ENCODE measurements at regions not wholly inside any gene's neighbourhood (a gene's known extent, or its start where the extent isn't known, plus 50 kb on each side); places are given as distances from the start of the nearest gene placed in this dataset.

DNA sequence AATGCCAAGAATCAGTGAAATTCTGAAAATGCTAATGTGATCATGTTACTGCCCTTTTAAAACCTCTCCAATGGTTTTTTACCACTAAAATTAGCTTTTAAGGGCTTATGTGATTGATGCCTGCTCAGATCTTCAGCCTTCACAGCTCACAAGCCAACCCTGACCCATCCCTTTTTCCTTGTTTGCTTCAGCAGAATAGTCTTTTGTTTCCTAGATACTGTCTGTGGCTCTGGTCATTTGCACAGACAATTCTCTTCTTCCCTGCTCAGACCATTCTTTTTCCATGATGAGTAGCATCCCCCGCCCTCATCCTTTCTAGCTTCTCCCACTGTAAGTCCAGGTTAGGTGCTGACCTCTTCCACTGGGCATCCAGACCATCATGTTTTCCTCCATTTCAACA lies 164.9 kb upstream of the NT5C1B start:
- H3K4me2 ChIP-seq (ENCODE audit: unreplicated experiment), result no peak overlapping the region
- H3K27ac ChIP-seq, result no peak overlapping the region
- no peak overlapping the region for H3K4me3 ChIP-seq
- H3K36me3 ChIP-seq (ENCODE audit: low read depth), result no peaks in the 10 kb centered on the region
- H3K9me2 ChIP-seq (ENCODE audit: insufficient read depth), result no peaks in the 10 kb centered on the region
- H3F3A ChIP-seq (ENCODE audit: insufficient read depth), result 0 out of 2 replicates have a peak, but pooled peaks cover 14% of the 10 kb centered on the region
- no peaks in the 10 kb centered on the region for H3K9me3 ChIP-seq (ENCODE audit: low read depth)
- TF ChIP-seq EZH2phosphoT487 (IDR thresholded peaks at IDR 0.05; ENCODE audit: insufficient read depth, low read depth), result no peak
- TF ChIP-seq EZH2 (IDR thresholded peaks at IDR 0.05; ENCODE audit: insufficient read depth, poor library complexity, severe bottlenecking), result no peak
- no peak for DNase-seq
- in situ Hi-C loops (cut with MboI), result no loop called here
- WGBS, 2 experiments (ENCODE audit: low coverage in 1 of 2, low lambda C conversion rate in 2 of 2, missing lambda C conversion rate in 2 of 2), result 91 to 97% methylated on average over 1 of the region's 1 CpG
- no peak overlapping the region for H2AFZ ChIP-seq
- 0 out of 2 replicates have a peak, but pooled peaks cover 10% of the 10 kb centered on the region for H3K4me1 ChIP-seq (ENCODE audit: insufficient read depth)
- no peaks in the 10 kb centered on the region for H3K27me3 ChIP-seq (replicated peaks; ENCODE audit: insufficient read depth)
- no peaks in the 10 kb centered on the region for H3K79me2 ChIP-seq (ENCODE audit: insufficient read depth)
- no peak overlapping the region for H3K9ac ChIP-seq
- no peaks in the 10 kb centered on the region for H4K20me1 ChIP-seq (ENCODE audit: insufficient read depth)

DNA sequence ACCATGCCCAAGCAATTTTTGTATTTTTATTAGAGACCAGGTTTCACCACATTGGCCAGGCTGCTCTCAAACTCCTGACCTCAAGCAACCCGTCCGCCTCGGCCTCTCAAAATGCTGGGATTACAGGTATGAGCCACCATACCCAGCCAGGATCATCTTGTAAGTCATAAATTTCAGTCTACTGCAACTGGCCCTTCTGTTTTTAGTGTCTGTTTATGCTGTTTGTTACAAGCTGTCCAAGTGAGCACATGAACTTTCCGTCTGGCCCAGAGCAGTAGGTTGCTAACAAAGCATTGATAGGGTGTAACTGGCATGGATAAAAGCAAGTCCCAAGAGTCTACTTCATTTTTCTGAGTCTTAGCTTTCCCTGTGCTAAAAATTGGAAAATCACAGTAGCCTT lies 164.4 kb upstream of the NT5C1B start:
- Histone ChIP-seq H3K36me3 (ENCODE audit: low read depth) (no peaks in the 10 kb centered on the region), H3K4me3 (no peak overlapping the region), H3K4me2 (ENCODE audit: unreplicated experiment) (no peak overlapping the region), H3K27me3 (replicated peaks; ENCODE audit: insufficient read depth) (no peaks in the 10 kb centered on the region), H3K9ac (no peak overlapping the region), H3K27ac (no peak overlapping the region), H4K20me1 (ENCODE audit: insufficient read depth) (no peaks in the 10 kb centered on the region), H3K4me1 (ENCODE audit: insufficient read depth) (0 out of 2 replicates have a peak, but pooled peaks cover 10% of the 10 kb centered on the region), H3K9me3 (ENCODE audit: low read depth) (no peaks in the 10 kb centered on the region), H3K9me2 (ENCODE audit: insufficient read depth) (no peaks in the 10 kb centered on the region), H2AFZ (no peak overlapping the region), H3K79me2 (ENCODE audit: insufficient read depth) (no peaks in the 10 kb centered on the region), H3F3A (ENCODE audit: insufficient read depth) (0 out of 2 replicates have a peak, but pooled peaks cover 14% of the 10 kb centered on the region)
- TF ChIP-seq EZH2 (IDR thresholded peaks at IDR 0.05; ENCODE audit: insufficient read depth, poor library complexity, severe bottlenecking), result no peak
- TF ChIP-seq EZH2phosphoT487 (IDR thresholded peaks at IDR 0.05; ENCODE audit: insufficient read depth, low read depth), result no peak
- no peak for DNase-seq
- 81 to 90% methylated on average over 4 of the region's 4 CpGs for WGBS, 2 experiments (ENCODE audit: low coverage in 1 of 2, low lambda C conversion rate in 2 of 2, missing lambda C conversion rate in 2 of 2)
- in situ Hi-C loops (cut with MboI), result no loop called here

DNA sequence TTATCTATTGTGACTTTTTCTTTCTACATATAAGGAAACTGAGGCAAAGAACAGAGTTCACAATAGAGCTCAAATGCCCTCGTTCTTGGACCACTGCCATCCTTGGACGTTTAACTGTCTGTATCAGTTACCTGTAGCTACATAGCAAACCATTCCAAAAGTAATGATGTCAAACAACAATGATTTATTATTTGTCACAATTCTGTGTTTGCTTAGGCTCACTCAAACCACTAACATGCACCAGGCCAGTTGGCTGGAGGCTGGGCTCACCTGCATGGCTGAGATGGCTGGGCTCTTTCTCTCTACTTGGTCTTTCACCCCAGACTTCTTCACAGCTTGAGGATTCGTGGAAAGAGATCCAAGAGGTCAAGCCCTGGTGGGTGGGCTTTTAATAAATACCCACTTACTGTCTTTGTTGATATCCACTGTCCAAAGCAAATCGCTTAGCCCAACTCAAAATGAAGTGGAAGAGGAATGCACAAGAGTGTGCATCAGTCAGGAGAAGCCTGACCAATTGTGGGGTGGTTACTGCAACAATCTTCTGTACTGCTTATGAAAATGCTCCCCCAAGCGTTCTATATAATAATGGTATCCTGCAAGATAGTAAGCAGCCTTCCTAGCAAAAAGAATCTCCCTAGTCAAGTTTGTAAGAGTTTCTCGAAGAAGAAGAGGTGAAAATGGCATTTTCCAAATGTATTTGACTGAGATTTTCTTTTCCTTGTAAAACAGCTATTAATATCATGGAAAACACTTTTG lies 163.5 kb upstream of the NT5C1B start:
- TF ChIP-seq EZH2phosphoT487 (IDR thresholded peaks at IDR 0.05; ENCODE audit: insufficient read depth, low read depth) (no peak), EZH2 (IDR thresholded peaks at IDR 0.05; ENCODE audit: insufficient read depth, poor library complexity, severe bottlenecking) (no peak)
- WGBS, 2 experiments (ENCODE audit: low coverage in 1 of 2, low lambda C conversion rate in 2 of 2, missing lambda C conversion rate in 2 of 2), result 76 to 79% methylated on average over 6 of the region's 6 CpGs
- no peak overlapping the region for H3K4me3 ChIP-seq
- H4K20me1 ChIP-seq (ENCODE audit: insufficient read depth), result no peaks in the 10 kb centered on the region
- H3K4me1 ChIP-seq (ENCODE audit: insufficient read depth), result 0 out of 2 replicates have a peak, but pooled peaks cover 10% of the 10 kb centered on the region
- no peaks in the 10 kb centered on the region for H3K9me3 ChIP-seq (ENCODE audit: low read depth)
- H3K9ac ChIP-seq, result no peak overlapping the region
- H3F3A ChIP-seq (ENCODE audit: insufficient read depth), result 0 out of 2 replicates have a peak, but pooled peaks cover 14% of the 10 kb centered on the region
- H3K4me2 ChIP-seq (ENCODE audit: unreplicated experiment), result no peak overlapping the region
- H3K27me3 ChIP-seq (replicated peaks; ENCODE audit: insufficient read depth), result no peaks in the 10 kb centered on the region
- no peak overlapping the region for H2AFZ ChIP-seq
- H3K36me3 ChIP-seq (ENCODE audit: low read depth), result no peaks in the 10 kb centered on the region
- in situ Hi-C loops (cut with MboI), result no loop called here
- H3K79me2 ChIP-seq (ENCODE audit: insufficient read depth), result no peaks in the 10 kb centered on the region
- no peaks in the 10 kb centered on the region for H3K9me2 ChIP-seq (ENCODE audit: insufficient read depth)
- no peak for DNase-seq
- no peak overlapping the region for H3K27ac ChIP-seq

DNA sequence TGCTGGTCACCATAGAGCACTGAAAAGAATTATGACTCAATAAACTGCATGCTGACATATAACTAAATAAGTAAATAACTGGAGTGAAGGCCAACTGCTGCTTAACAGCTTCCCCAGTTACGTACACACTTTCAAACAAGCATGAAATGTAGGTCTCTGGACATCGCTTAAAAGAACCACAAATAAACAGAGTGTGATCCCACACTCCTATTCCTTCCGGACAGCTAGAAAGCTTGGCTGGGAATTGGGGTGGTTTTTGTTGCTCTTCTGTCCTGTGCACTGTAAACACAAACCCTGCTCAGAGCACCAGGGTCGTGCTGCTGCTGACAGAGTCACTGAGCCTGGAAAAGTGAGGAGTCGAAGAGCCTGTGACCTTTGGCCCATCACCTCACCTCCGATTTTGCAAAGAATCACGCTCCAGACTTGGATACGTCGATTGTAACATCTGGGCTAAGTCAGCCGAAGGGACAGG lies 162.7 kb upstream of the NT5C1B start:
- Histone ChIP-seq H4K20me1 (ENCODE audit: insufficient read depth) (no peaks in the 10 kb centered on the region), H3K27me3 (replicated peaks; ENCODE audit: insufficient read depth) (no peaks in the 10 kb centered on the region), H3K4me1 (ENCODE audit: insufficient read depth) (0 out of 2 replicates have a peak, but pooled peaks cover 10% of the 10 kb centered on the region), H3K9ac (no peak overlapping the region), H3F3A (ENCODE audit: insufficient read depth) (0 out of 2 replicates have a peak, but pooled peaks cover 14% of the 10 kb centered on the region), H3K79me2 (ENCODE audit: insufficient read depth) (no peaks in the 10 kb centered on the region), H3K9me2 (ENCODE audit: insufficient read depth) (no peaks in the 10 kb centered on the region), H3K27ac (no peak overlapping the region), H3K36me3 (ENCODE audit: low read depth) (no peaks in the 10 kb centered on the region), H2AFZ (no peak overlapping the region), H3K4me2 (ENCODE audit: unreplicated experiment) (no peak overlapping the region), H3K4me3 (no peak overlapping the region), H3K9me3 (ENCODE audit: low read depth) (no peaks in the 10 kb centered on the region)
- in situ Hi-C loops (cut with MboI), result no loop called here
- peak; percentile 7 for DNase-seq
- 70% methylated on average over 10 of the region's 10 CpGs for WGBS, 2 experiments (ENCODE audit: low coverage in 1 of 2, low lambda C conversion rate in 2 of 2, missing lambda C conversion rate in 2 of 2)
- no peak for TF ChIP-seq EZH2 (IDR thresholded peaks at IDR 0.05; ENCODE audit: insufficient read depth, poor library complexity, severe bottlenecking)
- TF ChIP-seq EZH2phosphoT487 (IDR thresholded peaks at IDR 0.05; ENCODE audit: insufficient read depth, low read depth), result no peak
